ENCODE measurements at regions not wholly inside any gene's neighbourhood (a gene's known extent, or its start where the extent isn't known, plus 50 kb on each side); places are given as distances from the start of the nearest gene placed in this dataset.
A peak's percentile ranks its signal among the peaks of the same experiment; 100 is the strongest.

DNA sequence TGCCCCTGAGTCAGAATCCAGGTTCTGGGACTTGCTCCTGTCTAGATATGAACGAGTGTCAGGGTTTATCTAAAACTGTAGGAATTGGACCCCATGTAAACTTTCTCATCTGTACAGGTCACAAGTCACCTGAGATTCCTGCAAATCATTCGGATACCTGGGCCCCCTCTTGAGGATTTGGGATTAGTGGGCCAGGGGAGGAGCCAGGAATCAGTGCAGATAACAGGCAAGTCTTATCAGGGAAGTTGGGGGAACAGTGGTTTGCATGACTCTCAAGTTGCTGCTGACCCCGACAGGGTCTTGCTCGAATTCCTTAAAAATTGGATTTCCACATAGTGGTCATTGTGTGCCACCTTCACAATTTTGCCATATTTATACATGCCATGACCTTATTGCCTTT, 188.4 kb upstream of the LYZL1 start:
- Mint-ChIP-seq H3K4me1 (ENCODE audit: low read depth) (peaks cover 11% of the 10 kb centered on the region), H3K36me3 (ENCODE audit: low read depth) (no peaks in the 10 kb centered on the region), H3K9me3 (ENCODE audit: low read depth) (no peaks in the 10 kb centered on the region), H3K27ac (ENCODE audit: unreplicated experiment) (no peak overlapping the region), H3K27me3 (ENCODE audit: low read depth) (peaks cover 2% of the 10 kb centered on the region), H3K4me3 (ENCODE audit: unreplicated experiment) (no peak overlapping the region)
- DNase-seq (ENCODE audit: low spot score), result no peak
- TF ChIP-seq, protein P1, sequence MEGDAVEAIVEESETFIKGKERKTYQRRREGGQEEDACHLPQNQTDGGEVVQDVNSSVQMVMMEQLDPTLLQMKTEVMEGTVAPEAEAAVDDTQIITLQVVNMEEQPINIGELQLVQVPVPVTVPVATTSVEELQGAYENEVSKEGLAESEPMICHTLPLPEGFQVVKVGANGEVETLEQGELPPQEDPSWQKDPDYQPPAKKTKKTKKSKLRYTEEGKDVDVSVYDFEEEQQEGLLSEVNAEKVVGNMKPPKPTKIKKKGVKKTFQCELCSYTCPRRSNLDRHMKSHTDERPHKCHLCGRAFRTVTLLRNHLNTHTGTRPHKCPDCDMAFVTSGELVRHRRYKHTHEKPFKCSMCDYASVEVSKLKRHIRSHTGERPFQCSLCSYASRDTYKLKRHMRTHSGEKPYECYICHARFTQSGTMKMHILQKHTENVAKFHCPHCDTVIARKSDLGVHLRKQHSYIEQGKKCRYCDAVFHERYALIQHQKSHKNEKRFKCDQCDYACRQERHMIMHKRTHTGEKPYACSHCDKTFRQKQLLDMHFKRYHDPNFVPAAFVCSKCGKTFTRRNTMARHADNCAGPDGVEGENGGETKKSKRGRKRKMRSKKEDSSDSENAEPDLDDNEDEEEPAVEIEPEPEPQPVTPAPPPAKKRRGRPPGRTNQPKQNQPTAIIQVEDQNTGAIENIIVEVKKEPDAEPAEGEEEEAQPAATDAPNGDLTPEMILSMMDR (IDR thresholded peaks at IDR 0.05), result no peak

- Mint-ChIP-seq H3K36me3 (ENCODE audit: low read depth) (no peaks in the 10 kb centered on the region), H3K27ac (ENCODE audit: unreplicated experiment) (no peak overlapping the region), H3K9me3 (ENCODE audit: low read depth) (no peaks in the 10 kb centered on the region), H3K4me3 (ENCODE audit: unreplicated experiment) (no peak overlapping the region), H3K4me1 (ENCODE audit: low read depth) (peaks cover 21% of the 10 kb centered on the region), H3K27me3 (ENCODE audit: low read depth) (no peaks in the 10 kb centered on the region)
- TF ChIP-seq, protein P1 (IDR thresholded peaks at IDR 0.05), result no peak
- no peak for DNase-seq (ENCODE audit: low spot score)
These were observed 186.6 kb upstream of the LYZL1 start for GRCh38 chr10:29102233-29102632.

DNA sequence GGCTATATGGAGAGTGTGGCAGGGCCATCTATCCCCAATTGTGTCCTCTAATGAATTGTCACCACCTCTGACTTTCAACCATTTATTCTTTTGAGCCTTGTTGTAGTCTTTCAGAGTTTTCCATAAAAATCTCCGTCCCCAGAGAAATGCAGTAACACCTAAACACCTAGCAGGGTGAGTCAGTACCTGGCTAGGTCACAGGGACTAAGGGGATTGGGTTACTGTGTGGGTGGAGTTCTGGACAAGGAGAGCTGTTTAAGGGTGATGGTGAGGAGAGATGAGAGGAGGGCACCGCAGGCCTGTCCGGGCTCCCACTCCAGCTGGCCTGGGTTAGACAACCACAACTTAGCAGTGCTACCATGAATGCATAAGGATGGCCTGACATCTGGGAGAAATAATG, 186.2 kb upstream of the LYZL1 start:
- Mint-ChIP-seq H3K9me3 (ENCODE audit: low read depth) (no peaks in the 10 kb centered on the region), H3K4me3 (ENCODE audit: unreplicated experiment) (no peak overlapping the region), H3K27ac (ENCODE audit: unreplicated experiment) (no peak overlapping the region), H3K27me3 (ENCODE audit: low read depth) (no peaks in the 10 kb centered on the region), H3K36me3 (ENCODE audit: low read depth) (no peaks in the 10 kb centered on the region), H3K4me1 (ENCODE audit: low read depth) (peaks cover 21% of the 10 kb centered on the region)
- TF ChIP-seq, protein P1 (IDR thresholded peaks at IDR 0.05), result no peak
- DNase-seq (ENCODE audit: low spot score), result no peak

- TF ChIP-seq, protein P1 (IDR thresholded peaks at IDR 0.05), result no peak
- no peaks in the 10 kb centered on the region for H3K36me3 Mint-ChIP-seq (ENCODE audit: low read depth)
- H3K4me1 Mint-ChIP-seq (ENCODE audit: low read depth), result peaks cover 21% of the 10 kb centered on the region
- DNase-seq (ENCODE audit: low spot score), result no peak
- no peak overlapping the region for H3K4me3 Mint-ChIP-seq (ENCODE audit: unreplicated experiment)
- no peaks in the 10 kb centered on the region for H3K27me3 Mint-ChIP-seq (ENCODE audit: low read depth)
- peak overlapping the region; percentile 90 for H3K27ac Mint-ChIP-seq (ENCODE audit: unreplicated experiment)
- no peaks in the 10 kb centered on the region for H3K9me3 Mint-ChIP-seq (ENCODE audit: low read depth)
These were observed 184.0 kb upstream of the LYZL1 start for GRCh38 chr10:29104661-29105399.

DNA sequence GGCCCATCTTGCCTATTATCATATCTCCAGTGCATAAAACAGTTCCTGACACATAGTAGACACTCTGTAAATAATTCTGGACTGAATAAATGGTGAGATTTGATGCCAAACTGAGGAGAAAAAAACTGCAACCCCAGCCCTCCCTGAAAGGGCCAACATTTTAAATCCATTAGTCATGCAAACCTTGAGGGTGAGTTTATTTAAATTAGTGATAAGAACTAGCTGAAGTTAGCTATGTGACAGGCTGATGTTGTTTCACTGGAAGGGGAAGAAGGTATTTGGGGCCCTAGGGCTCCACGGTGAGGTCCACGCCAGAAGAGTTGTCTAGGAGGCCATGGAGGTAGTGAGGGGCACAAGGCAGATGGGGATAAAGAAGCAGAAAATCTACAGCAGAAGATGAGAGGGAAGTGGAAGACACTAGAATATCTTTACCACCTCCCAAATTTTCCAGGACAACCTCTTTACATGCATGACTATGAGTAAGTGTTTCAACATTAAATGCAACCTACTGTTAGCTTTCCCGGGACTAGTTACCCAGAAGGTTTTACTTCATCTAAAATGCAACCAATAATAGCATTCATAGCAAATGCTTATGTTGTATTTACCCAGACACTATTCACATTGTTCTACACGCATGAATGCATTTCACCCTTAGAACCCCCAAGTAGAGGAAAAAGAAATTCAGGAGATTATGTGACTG, 183.2 kb upstream of the LYZL1 start:
- Mint-ChIP-seq H3K36me3 (ENCODE audit: low read depth) (no peaks in the 10 kb centered on the region), H3K27me3 (ENCODE audit: low read depth) (no peaks in the 10 kb centered on the region), H3K9me3 (ENCODE audit: low read depth) (no peaks in the 10 kb centered on the region), H3K4me1 (ENCODE audit: low read depth) (peaks cover 21% of the 10 kb centered on the region), H3K27ac (ENCODE audit: unreplicated experiment) (peak overlapping the region; percentile 90), H3K4me3 (ENCODE audit: unreplicated experiment) (no peak overlapping the region)
- TF ChIP-seq, protein P1 (IDR thresholded peaks at IDR 0.05), result no peak
- DNase-seq (ENCODE audit: low spot score), result no peak
